OCI-LY1 (cell line): ENCODE measurements at regions not wholly inside any gene's neighbourhood (a gene's known extent, or its start where the extent isn't known, plus 50 kb on each side); places are given as distances from the start of the nearest gene placed in this dataset.

Experiments
- EZH2 ChIP-seq: fragments of 200-600 bp; sonication (generic), shearing (Covaris generic); IDR thresholded peaks from 2 replicates; pipeline ENCODE4 v1.8.0; 2017; ENCODE audit warnings: borderline replicate concordance, mixed run types, mild to moderate bottlenecking, antibody characterized with exemption, low read length, moderate library complexity, mixed read lengths
- TF ChIP-seq, protein P1 (sequence below): fragments of 200-600 bp; sonication (generic), shearing (Covaris generic); IDR thresholded peaks from 2 replicates; pipeline ENCODE4 v1.5.1; 2017; ENCODE audit warnings: mild to moderate bottlenecking, antibody characterized with exemption, low read length, moderate library complexity, mixed read lengths

GRCh38 chr1:147834181-147834580, 68.4 kb upstream of the GJA8 start:
- TF ChIP-seq, protein P1, sequence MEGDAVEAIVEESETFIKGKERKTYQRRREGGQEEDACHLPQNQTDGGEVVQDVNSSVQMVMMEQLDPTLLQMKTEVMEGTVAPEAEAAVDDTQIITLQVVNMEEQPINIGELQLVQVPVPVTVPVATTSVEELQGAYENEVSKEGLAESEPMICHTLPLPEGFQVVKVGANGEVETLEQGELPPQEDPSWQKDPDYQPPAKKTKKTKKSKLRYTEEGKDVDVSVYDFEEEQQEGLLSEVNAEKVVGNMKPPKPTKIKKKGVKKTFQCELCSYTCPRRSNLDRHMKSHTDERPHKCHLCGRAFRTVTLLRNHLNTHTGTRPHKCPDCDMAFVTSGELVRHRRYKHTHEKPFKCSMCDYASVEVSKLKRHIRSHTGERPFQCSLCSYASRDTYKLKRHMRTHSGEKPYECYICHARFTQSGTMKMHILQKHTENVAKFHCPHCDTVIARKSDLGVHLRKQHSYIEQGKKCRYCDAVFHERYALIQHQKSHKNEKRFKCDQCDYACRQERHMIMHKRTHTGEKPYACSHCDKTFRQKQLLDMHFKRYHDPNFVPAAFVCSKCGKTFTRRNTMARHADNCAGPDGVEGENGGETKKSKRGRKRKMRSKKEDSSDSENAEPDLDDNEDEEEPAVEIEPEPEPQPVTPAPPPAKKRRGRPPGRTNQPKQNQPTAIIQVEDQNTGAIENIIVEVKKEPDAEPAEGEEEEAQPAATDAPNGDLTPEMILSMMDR, result no peak
- no peak for TF ChIP-seq EZH2
